Activated B cell treated with CpG ODN at 0.5 μM for 24 hours (primary cell): ENCODE measurements at regions not wholly inside any gene's neighbourhood (a gene's known extent, or its start where the extent isn't known, plus 50 kb on each side); places are given as distances from the start of the nearest gene placed in this dataset.

ENCODE experiments used
- ATAC-seq: fragments of 200-7000 bp; cut with Tn5 transposase; one replicate; pipeline ENCODE4 v1.10.0; 2021; ENCODE audit warnings: low read depth, mild to moderate bottlenecking, moderate library complexity
- CTCF ChIA-PET: fragments of 350-600 bp; sonication (Branson Sonifier 250); formaldehyde crosslinking; loops from one replicate; lab custom pipeline; 2021; ENCODE audit warnings: antibody characterized with exemption; lab: Charles Lee
- POLR2A ChIA-PET: fragments of 350-600 bp; sonication (Branson Sonifier 250); formaldehyde crosslinking; loops from one replicate; lab custom pipeline; 2021; ENCODE audit warnings: antibody characterized with exemption; lab: Charles Lee
- DNase-seq: peaks from one replicate; pipeline ENCODE4 v3.0.0; 2022
- H3K27ac Mint-ChIP-seq: one replicate; pipeline ENCODE4 v1.8.0; 2020; ENCODE audit warnings: mixed read lengths
- H3K27me3 Mint-ChIP-seq: one replicate; pipeline ENCODE4 v1.8.0; 2021; ENCODE audit warnings: mixed read lengths
- H3K36me3 Mint-ChIP-seq: one replicate; pipeline ENCODE4 v1.8.0; 2021; ENCODE audit warnings: low read depth, mixed read lengths
- H3K4me1 Mint-ChIP-seq: one replicate; pipeline ENCODE4 v1.8.0; 2021; ENCODE audit warnings: mixed read lengths
- H3K4me3 Mint-ChIP-seq: one replicate; pipeline ENCODE4 v1.8.0; 2020; ENCODE audit warnings: mild to moderate bottlenecking, mixed read lengths
- H3K9me3 Mint-ChIP-seq: one replicate; pipeline ENCODE4 v1.8.0; 2020; ENCODE audit warnings: mixed read lengths
- intact Hi-C: fragments of 100-400 bp; cut with micrococcal nuclease; formaldehyde crosslinking; loops from one replicate; pipeline ENCODE4 v1.15.1; 2024
- TF ChIP-seq, protein P1 (sequence below): fragments of 200-600 bp; IDR thresholded peaks from one replicate; pipeline ENCODE4 v1.8.0; 2022; ENCODE audit warnings: antibody characterized with exemption, mild to moderate bottlenecking

DNA sequence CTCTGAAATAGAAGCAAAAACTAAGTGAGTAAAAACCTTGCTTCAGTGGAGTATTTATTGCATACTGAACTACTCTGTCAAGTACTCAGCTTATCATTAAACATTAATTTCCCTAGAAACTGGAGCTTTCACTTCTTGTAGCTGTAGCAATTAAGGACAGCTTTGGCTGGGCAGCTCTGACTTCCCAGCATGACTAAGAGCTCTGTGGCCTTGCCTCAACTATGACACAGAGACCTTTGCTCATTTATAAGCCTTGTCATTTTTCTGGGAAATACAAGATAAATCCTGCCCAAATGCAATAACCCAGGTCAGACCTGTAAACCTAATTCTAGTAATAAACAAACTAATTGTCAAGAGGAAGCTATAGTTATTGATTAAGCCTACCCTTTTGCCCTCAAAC is 65.4 kb upstream of the STK32A start:
- ATAC-seq (no peak), DNase-seq (no peak)
- Mint-ChIP-seq H3K36me3 (no peaks in the 10 kb centered on the region), H3K27ac (no peak overlapping the region), H3K9me3 (peaks cover 3% of the 10 kb centered on the region), H3K4me3 (no peak overlapping the region), H3K27me3 (no peaks in the 10 kb centered on the region), H3K4me1 (no peaks in the 10 kb centered on the region)
- TF ChIP-seq, protein P1, sequence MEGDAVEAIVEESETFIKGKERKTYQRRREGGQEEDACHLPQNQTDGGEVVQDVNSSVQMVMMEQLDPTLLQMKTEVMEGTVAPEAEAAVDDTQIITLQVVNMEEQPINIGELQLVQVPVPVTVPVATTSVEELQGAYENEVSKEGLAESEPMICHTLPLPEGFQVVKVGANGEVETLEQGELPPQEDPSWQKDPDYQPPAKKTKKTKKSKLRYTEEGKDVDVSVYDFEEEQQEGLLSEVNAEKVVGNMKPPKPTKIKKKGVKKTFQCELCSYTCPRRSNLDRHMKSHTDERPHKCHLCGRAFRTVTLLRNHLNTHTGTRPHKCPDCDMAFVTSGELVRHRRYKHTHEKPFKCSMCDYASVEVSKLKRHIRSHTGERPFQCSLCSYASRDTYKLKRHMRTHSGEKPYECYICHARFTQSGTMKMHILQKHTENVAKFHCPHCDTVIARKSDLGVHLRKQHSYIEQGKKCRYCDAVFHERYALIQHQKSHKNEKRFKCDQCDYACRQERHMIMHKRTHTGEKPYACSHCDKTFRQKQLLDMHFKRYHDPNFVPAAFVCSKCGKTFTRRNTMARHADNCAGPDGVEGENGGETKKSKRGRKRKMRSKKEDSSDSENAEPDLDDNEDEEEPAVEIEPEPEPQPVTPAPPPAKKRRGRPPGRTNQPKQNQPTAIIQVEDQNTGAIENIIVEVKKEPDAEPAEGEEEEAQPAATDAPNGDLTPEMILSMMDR: no peak
- intact Hi-C loops: no loop called here
- ChIA-PET POLR2A (no interaction called here), CTCF (no interaction called here)

DNA sequence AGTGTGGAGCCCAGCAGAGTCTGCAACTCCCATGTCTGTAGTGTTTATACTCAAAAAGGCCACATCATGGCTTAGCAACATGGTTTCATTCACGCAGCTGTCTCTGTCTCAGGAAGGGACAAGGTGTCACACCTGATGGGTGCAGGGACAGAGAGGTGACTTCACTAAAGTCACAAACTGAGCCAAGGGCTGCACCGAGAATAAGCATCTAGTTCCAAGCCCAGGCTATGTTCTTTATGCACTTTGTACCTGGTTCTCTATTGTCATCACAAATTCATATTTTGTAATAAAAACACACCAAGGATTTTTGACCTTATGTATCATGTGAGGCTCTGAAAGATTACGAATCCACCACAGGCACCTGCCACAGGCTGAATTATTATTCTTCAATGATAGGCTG is 64.9 kb upstream of the STK32A start:
- TF ChIP-seq, protein P1: no peak
- H3K4me1 Mint-ChIP-seq: no peaks in the 10 kb centered on the region
- H3K9me3 Mint-ChIP-seq: peaks cover 3% of the 10 kb centered on the region
- ATAC-seq: no peak
- no peaks in the 10 kb centered on the region for H3K36me3 Mint-ChIP-seq
- ChIA-PET POLR2A (no interaction called here), CTCF (no interaction called here)
- no peak overlapping the region for H3K4me3 Mint-ChIP-seq
- DNase-seq: no peak
- no peaks in the 10 kb centered on the region for H3K27me3 Mint-ChIP-seq
- H3K27ac Mint-ChIP-seq: no peak overlapping the region
- intact Hi-C loops: no loop called here

GRCh38 chr5:147170603-147171002 is 64.2 kb upstream of the STK32A start:
- Mint-ChIP-seq H3K4me3 (no peak overlapping the region), H3K4me1 (no peaks in the 10 kb centered on the region), H3K9me3 (peaks cover 3% of the 10 kb centered on the region), H3K36me3 (no peaks in the 10 kb centered on the region), H3K27me3 (no peaks in the 10 kb centered on the region), H3K27ac (no peak overlapping the region)
- DNase-seq (no peak), ATAC-seq (no peak)
- ChIA-PET POLR2A (no interaction called here), CTCF (no interaction called here)
- TF ChIP-seq, protein P1: no peak
- intact Hi-C loops: no loop called here

DNA sequence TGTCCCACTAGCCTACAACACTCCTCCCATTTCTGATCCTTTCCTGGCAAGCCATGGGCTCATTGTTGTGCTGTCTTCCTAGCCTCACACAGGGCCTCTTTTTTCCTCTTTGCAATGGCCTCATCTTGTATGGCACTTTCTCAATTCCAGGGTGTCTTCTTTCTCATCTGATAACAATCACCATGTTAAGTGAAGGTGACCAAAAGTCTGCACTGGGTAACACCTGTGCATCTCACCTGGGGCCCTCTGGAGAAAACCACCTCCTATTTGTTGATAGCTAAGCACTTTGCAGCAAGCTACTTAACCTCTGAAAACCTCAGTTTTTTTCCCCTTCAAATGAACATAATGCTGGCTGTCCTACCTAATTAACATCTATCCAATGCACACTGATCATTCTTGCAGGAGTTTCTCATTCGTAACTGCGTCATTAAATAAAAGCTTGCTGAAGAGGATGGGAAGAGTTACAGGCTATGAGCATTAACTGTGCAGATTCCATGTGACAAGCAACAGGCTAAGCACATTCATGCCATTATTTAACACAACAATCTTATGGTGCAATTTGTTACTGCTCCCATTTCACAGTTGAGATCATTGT is 60.1 kb upstream of the STK32A start:
- TF ChIP-seq, protein P1: no peak
- DNase-seq (no peak), ATAC-seq (no peak)
- ChIA-PET CTCF (no interaction called here), POLR2A (no interaction called here)
- intact Hi-C loops: no loop called here
- H3K27me3 Mint-ChIP-seq: no peaks in the 10 kb centered on the region
- H3K27ac Mint-ChIP-seq: no peak overlapping the region
- no peaks in the 10 kb centered on the region for H3K4me1 Mint-ChIP-seq
- no peak overlapping the region for H3K4me3 Mint-ChIP-seq
- H3K36me3 Mint-ChIP-seq: no peaks in the 10 kb centered on the region
- H3K9me3 Mint-ChIP-seq: peaks cover 3% of the 10 kb centered on the region

DNA sequence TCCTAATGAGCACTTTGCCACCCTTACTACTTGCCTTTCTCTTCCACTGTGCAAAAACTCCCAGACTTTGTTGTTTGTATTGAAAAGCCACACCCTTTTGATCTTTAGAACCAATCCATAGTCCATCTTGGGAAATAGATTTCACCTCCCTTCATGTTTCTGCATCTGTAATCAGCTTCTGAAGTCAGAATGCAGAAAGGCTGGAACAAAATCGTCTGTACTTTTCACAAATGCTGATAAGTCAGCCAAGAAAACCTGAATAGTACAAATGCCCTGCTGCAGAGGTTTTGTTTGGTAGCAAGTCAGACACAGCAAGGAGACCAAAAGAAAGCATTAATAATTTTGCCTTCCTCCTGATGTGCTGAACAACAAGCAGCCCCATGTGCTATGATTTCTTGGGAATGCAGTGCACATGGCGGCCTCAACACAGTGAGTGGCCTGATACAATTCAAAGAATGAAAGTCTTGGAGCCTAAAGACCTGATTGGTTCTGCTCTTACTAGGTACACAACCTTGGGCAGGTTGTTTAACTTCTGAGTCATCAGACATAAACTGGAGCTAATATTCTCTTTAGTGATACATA is 59.2 kb upstream of the STK32A start:
- Mint-ChIP-seq H3K4me1 (no peaks in the 10 kb centered on the region), H3K4me3 (no peak overlapping the region), H3K27me3 (no peaks in the 10 kb centered on the region), H3K36me3 (no peaks in the 10 kb centered on the region), H3K27ac (no peak overlapping the region), H3K9me3 (peaks cover 2% of the 10 kb centered on the region)
- DNase-seq: no peak
- no peak for ATAC-seq
- intact Hi-C loops: no loop called here
- TF ChIP-seq, protein P1: no peak
- CTCF ChIA-PET: no interaction called here
- POLR2A ChIA-PET: no interaction called here
